HG03521 (cell line): ENCODE measurements at regions not wholly inside any gene's neighbourhood (a gene's known extent, or its start where the extent isn't known, plus 50 kb on each side); places are given as distances from the start of the nearest gene placed in this dataset.

Experiments
- ATAC-seq: cut with Tn5 transposase; IDR thresholded peaks from one replicate; pipeline ENCODE4 v1.9.1; 2021; ENCODE audit warnings: mild to moderate bottlenecking, moderate library complexity; ENCODE audit not compliant: unreplicated experiment

- no peak for ATAC-seq
Measured at GRCh38 chr16:86104537-86105048, 205.6 kb downstream of the IRF8 start.

DNA sequence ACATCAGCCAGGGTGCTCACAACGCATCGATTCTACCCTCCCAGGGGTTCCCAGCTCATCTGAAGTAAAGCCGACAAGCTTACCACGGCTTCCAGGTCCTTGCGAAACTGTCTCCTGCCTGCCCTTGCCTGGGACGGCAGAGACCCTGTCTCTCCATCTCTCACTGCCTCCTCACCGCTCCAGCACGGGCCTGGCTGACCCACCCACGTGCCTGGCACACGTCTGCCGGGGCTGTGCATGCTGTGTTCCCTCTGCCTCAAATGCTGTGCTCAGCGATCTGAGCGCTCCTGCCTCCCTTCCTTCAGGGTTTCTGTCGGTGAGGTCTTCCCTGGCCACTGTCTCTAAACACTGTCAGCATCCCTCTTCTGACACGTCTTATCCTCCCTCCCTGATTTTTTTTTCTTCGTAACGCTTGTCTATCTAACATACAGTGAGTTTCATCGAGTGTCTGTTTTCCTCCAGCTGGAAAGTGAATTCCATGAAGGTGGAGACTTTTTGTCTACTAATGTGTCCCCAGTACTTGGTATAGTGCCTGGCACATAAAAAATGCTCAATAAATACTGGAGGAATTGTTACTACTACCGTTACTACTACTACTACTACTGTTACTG is 208.4 kb downstream of the IRF8 start:
- ATAC-seq = no peak

GRCh38 chr16:86108062-86108461 is 209.1 kb downstream of the IRF8 start:
- ATAC-seq = no peak

DNA sequence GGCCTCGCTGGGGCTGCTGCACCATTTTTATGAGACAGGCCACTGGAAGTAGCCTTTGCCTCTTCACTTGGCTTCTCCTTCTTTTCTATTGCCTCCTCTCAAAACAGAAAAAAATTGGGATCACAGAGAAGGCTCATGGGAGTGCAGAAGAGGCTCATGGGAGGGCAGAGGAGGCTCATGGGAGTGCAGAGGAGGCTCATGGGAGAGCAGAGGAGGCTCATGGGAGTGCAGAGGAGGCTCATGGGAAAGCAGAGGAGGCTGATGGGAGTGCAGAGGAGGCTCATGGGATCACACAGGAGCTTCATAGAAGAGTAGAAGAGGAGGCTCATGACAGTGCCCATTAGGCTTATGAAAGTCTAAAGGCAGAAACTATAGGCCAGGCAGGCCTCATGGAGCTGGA is 211.2 kb downstream of the IRF8 start:
- no peak for ATAC-seq

GRCh38 chr16:86110726-86111125 is 211.8 kb downstream of the IRF8 start:
- ATAC-seq = no peak

DNA sequence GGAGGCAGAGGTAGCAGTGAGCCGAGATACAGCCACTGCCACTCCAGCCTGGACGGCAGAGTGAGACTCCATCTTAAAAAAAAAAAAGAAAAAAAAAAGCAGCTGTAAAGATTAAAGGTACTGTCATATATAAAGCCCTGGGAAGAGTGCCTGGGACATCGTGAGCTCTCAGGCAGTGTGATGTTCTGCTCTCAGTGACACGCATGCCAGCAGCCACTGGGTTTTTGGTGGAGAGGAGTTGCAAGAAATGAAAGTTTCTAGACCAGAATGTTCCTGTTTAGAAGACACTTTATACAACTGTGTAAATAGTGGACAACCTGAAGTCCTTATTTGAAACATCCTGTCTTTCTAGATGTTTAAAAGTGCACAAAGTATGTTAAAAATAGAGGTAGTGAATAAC is 213.2 kb downstream of the IRF8 start:
- no peak for ATAC-seq

DNA sequence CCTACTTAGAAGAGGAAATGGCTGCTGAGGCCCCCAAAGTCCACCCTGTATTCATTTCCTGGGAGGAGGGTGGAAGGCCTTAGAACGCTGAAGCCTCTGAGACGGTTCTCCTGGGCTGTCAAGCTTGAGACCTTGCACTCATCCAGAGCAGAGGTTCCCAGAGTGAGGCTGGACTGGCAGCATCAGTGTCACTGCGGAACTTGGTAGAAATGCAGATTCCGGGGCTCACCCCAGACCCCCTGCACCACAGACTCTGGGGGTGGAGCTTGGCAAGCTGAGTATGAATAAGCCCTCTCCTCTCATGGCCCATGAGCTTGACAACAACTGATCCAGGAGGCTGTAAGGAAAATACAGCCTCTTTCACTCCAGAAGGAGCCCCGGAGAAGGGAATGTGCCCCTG is 218.3 kb downstream of the IRF8 start:
- ATAC-seq = no peak

DNA sequence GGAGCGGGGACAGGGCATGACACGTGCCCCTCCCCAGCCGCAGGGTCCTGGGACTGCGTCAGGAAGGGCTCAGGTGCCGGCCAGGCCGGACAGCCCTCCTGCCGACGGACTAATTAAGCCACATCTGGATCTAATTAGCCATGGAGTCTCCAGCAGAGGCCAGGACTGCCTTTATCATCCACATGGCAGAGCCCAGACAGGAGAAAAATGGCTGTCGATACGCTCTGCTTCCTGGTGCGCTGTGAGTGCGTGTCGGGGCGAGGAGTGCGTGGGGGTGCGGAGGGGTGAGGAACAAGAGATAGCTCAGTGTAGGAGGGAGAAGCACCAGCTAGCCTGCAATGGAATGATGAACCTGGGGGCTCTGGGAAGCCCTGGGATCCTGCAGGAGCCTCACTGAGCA is 218.8 kb downstream of the IRF8 start:
- no peak for ATAC-seq

GRCh38 chr16:86118467-86119307 is 219.7 kb downstream of the IRF8 start:
- ATAC-seq = no peak

- ATAC-seq = no peak
Measured at GRCh38 chr16:86120201-86121192, 221.5 kb downstream of the IRF8 start.

DNA sequence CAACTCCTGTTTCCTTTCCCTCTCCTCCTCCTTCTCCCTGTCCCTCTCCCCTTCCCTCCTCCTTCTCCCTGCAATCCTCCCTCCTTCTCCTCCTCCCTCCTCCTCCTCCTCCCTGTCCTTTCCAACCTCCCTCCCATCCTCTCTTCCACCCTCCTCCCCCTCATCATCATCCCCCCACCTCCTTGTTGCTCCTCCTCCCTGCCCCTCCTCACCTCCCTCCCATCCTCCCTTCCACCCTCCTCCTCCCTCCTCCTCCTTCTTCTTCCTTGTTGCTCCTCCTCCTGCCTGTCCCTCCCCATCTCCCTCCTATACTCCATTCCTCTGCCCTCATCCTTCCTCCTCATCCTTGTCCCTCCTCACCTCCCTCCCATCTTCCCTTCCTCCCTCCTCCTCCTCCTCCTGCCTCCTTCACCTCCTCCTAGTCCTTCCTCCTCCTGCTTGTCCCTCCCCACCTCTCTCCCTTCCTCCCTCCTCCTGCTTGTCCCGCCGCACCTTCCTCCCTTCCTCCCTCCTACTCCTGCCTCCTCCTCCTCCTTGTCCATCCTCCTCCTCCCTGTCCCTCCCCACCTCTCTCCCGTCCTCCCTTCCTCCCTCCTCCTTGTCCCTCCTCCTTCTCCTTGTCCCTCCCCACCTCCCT is 222.5 kb downstream of the IRF8 start:
- no peak for ATAC-seq

DNA sequence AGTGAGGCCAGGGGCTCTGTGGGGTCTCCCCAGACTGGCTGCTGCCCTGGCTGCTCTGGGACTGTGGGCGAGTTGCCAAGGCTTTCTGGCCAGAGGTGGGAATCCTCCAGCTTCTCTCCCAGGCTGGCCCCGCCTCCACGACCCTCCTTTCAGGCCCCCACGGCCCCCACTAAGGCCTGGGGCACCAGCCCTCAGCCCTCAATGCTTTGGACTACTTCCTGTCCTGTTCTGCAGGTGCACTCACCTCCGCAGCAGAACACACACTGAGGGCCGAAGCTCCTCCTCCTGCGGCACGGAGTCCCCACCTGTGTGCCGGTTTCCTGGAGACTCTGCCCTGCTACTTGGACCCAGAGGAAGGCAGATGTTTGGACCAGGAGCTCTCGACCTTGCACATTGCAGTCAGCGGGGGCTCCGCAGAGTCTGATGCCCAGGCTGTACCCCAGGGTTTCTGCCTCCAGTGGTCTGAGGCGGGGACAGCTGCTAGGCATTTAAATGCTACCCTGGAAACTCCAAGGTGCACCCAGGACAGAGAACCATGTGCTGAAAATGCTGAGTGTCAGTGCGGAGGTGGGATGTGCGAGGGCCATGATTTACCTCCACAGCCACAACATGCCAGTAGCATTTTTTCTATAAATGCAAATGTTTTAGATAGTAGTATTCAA is 223.8 kb downstream of the IRF8 start:
- ATAC-seq = no peak

DNA sequence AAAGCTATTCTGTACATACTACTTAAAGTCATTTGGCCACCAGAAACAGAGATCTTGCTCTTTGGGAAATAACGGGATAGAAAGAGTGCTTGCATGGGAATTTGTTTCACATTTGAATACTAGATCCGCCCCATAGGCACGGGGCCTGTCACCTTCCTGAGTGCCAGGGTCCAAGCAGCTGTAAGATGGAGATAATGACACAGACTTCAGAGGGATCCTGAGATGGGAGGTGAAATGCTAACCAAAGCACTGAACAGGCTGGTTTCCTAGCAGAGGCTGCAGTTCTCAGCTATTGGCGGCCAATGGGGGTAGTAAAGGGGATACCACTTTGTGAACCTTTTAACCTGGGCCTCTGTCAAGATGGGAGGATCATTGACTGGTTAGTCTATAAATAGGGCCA is 225.4 kb downstream of the IRF8 start:
- ATAC-seq = no peak

GRCh38 chr16:86126891-86127290 is 227.9 kb downstream of the IRF8 start:
- no peak for ATAC-seq

- ATAC-seq = no peak
Measured at GRCh38 chr16:86127366-86127765, 228.4 kb downstream of the IRF8 start.

DNA sequence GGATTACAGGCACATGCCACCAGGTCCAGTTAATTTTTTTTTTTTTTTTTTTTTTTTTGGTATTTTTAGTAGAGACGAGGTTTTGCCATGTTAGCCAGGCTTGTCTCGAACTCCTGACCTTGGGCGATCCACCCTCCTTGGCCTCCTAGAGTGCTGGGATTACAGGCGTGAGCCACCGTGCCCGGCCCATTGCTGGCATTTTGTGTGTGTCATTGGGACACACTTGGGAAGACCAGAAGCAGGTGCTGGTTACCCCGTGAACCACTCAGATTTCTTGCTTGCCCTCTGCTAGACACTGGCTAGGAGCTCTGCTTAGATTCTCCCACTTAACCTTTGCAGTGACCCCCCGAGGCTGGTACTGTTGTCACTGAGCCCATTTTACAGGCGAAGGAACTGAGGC is 229.3 kb downstream of the IRF8 start:
- no peak for ATAC-seq

DNA sequence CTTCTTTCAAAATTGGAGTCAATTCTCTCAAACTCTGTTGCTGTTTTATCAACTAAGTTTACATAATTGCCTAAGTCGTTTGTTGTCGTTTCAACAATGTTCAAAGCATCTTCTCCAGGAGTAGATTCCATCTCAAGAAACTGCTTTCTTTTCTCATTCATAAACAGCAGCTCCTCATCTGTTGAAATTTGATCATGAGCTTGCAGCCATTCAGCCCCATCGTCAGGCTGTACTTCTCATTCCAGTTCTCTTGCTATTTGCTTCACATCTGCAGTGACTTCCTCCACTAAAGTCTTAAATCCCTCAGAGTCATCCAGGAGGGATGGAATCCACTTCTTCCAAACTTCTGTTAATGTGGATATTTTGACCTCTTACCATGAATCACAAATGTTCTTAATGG is 230.6 kb downstream of the IRF8 start:
- ATAC-seq = no peak

DNA sequence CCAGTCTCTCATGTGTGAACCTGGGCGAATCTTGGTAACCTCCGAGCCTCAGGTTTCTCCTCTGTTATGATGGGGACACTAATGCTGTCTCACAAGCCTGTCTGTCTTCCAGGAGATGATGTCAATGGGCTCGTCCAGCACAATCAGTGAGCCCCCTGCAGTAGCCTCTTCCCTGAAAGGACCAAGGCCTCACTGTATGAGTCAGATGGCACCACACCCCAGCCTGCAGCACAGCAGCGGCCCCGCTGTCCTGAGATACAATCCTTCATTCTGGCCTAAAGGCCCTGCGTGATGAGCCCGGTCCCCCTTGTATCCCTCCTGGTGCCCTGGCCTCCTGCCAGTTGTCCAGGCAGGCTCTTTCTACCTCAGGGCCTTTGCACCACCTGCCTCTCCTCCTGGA is 234.4 kb downstream of the IRF8 start:
- no peak for ATAC-seq

GRCh38 chr16:86133847-86134375 is 234.9 kb downstream of the IRF8 start:
- no peak for ATAC-seq
